ENCODE measurements at regions not wholly inside any gene's neighbourhood (a gene's known extent, or its start where the extent isn't known, plus 50 kb on each side); places are given as distances from the start of the nearest gene placed in this dataset.

DNA sequence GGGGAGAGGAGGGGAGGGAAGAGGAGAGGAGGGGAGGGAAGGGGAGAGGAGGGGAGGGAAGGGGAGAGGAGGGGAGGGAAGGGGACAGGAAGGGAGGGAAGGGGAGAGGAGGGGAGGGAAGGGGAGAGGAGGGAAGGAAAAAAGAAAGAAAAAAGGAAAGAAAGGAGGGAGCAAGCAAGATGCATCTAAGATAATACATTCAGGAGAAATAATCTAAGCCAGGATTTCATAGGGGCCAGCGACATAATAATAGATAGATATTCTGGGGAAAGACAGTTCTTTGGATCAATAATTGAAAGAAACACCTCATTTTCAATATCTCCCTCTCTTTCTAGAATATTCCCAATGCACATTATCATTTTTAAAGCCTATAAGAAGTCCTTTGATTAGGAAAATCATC lies 328.9 kb upstream of the ID2 start:
- H3K9me2 ChIP-seq (replicated peaks; ENCODE audit: control insufficient read depth, low read length) = no peaks in the 10 kb centered on the region; the same call in 1 of the 2 replicates
- H3K4me2 ChIP-seq (ENCODE audit: low read length) = no peak overlapping the region
- no peaks in the 10 kb centered on the region for H3F3A ChIP-seq (ENCODE audit: control insufficient read depth, insufficient read depth)
- no peak overlapping the region for H3K4me3 ChIP-seq (ENCODE audit: low read length)
- H4K20me1 ChIP-seq (ENCODE audit: control insufficient read depth, insufficient read depth, low read depth, low read length) = no peaks in the 10 kb centered on the region
- no peak for TF ChIP-seq EZH2phosphoT487 (IDR thresholded peaks at IDR 0.05; ENCODE audit: borderline replicate concordance, low read length)
- TF ChIP-seq, protein P1, sequence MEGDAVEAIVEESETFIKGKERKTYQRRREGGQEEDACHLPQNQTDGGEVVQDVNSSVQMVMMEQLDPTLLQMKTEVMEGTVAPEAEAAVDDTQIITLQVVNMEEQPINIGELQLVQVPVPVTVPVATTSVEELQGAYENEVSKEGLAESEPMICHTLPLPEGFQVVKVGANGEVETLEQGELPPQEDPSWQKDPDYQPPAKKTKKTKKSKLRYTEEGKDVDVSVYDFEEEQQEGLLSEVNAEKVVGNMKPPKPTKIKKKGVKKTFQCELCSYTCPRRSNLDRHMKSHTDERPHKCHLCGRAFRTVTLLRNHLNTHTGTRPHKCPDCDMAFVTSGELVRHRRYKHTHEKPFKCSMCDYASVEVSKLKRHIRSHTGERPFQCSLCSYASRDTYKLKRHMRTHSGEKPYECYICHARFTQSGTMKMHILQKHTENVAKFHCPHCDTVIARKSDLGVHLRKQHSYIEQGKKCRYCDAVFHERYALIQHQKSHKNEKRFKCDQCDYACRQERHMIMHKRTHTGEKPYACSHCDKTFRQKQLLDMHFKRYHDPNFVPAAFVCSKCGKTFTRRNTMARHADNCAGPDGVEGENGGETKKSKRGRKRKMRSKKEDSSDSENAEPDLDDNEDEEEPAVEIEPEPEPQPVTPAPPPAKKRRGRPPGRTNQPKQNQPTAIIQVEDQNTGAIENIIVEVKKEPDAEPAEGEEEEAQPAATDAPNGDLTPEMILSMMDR (IDR thresholded peaks at IDR 0.05; ENCODE audit: low read depth, low read length, poor library complexity, severe bottlenecking) = no peak
- H3K36me3 ChIP-seq (ENCODE audit: control insufficient read depth, low read length) = no peaks in the 10 kb centered on the region
- H3K4me1 ChIP-seq (ENCODE audit: control insufficient read depth, low read length) = no peaks in the 10 kb centered on the region
- no peaks in the 10 kb centered on the region for H3K9me3 ChIP-seq (ENCODE audit: control insufficient read depth, insufficient read depth, low read length)
- H3K27me3 ChIP-seq (ENCODE audit: control insufficient read depth, low read length) = no peaks in the 10 kb centered on the region
- H3K79me2 ChIP-seq (ENCODE audit: control insufficient read depth, low read length) = no peaks in the 10 kb centered on the region
- no peak overlapping the region for H3K27ac ChIP-seq (ENCODE audit: low read depth, low read length)

DNA sequence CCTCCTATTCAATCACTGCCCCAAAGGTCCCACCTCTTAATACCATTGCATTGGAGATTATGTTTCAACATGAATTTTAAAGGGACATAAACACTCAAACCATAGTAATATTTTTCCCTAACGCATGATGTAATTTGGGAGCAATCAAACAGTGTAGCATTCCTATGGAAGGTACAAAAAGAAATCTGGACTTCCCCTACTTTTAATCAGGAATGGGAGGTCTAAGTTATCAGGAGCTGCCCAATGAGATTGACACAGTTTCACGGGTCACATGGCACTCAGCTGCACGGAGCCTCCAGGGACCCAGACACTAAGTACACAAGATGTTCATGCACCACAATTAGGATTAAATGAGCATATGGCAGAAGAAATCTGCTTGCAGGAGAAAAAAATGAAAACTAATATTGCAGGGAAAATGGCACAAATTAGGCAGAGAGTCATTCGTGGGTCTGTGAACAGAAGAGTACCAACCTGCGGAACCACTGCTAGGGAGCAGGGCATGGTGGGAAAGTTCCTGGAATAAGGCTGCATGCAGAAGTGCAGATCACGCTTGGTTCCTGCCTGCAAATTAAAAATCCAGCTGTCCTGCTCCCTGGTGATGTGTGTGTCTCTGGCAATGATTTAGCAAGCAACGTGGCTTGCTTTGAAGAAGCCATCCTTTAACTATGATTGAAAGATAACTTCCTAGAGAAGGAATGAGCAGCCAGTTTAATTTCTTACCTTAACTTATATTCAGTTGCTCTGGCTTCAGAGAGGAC lies 326.6 kb upstream of the ID2 start:
- Histone ChIP-seq H3F3A (ENCODE audit: control insufficient read depth, insufficient read depth) (no peaks in the 10 kb centered on the region), H3K27ac (ENCODE audit: low read depth, low read length) (no peak overlapping the region), H4K20me1 (ENCODE audit: control insufficient read depth, insufficient read depth, low read depth, low read length) (no peaks in the 10 kb centered on the region), H3K27me3 (ENCODE audit: control insufficient read depth, low read length) (no peaks in the 10 kb centered on the region), H3K9me3 (ENCODE audit: control insufficient read depth, insufficient read depth, low read length) (no peaks in the 10 kb centered on the region), H3K4me1 (ENCODE audit: control insufficient read depth, low read length) (no peaks in the 10 kb centered on the region), H3K4me2 (ENCODE audit: low read length) (no peak overlapping the region), H3K36me3 (ENCODE audit: control insufficient read depth, low read length) (no peaks in the 10 kb centered on the region), H3K79me2 (ENCODE audit: control insufficient read depth, low read length) (no peaks in the 10 kb centered on the region), H3K4me3 (ENCODE audit: low read length) (no peak overlapping the region), H3K9me2 (replicated peaks; ENCODE audit: control insufficient read depth, low read length) (no peaks in the 10 kb centered on the region; the same call in 1 of the 2 replicates)
- TF ChIP-seq, protein P1 (IDR thresholded peaks at IDR 0.05; ENCODE audit: low read depth, low read length, poor library complexity, severe bottlenecking) = no peak
- no peak for TF ChIP-seq EZH2phosphoT487 (IDR thresholded peaks at IDR 0.05; ENCODE audit: borderline replicate concordance, low read length)

DNA sequence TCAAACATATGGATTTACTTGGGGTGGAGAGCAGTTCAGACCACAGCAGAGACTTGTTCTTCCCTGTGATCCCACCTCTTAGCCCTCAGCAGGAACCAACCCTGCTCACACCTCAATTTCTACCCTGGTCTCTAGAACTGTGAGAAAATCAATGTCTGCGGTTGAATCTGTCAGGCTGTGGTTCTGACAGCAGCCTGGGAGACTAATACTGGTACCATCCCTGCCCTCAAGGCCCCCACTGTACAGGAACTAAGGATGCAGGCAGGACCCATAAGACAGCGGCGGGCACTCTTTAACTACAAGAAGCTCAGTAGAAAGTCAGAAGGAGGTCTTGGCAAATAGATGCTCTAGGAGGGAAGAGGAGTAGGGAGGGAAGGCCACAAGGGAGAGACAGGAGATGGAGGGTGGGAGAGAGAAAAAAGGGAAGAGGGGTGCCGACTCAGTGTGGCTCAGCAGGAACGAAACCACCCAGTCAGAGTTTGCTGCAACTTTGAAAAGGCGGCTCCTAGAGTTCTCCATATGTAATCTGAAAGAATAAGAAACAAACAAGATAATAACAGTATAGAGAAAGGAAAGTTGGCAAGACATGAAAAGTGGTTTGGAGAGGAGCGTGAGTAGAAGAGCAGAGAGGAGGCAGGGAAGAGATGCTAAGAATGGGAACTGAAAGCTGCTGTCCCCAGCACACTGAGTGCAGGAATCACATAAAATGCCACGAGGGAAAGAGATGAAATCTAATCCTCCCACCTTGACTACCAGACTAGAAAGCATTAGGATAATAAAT lies 323.9 kb upstream of the ID2 start:
- TF ChIP-seq EZH2phosphoT487 (IDR thresholded peaks at IDR 0.05; ENCODE audit: borderline replicate concordance, low read length) = no peak
- TF ChIP-seq, protein P1 (IDR thresholded peaks at IDR 0.05; ENCODE audit: low read depth, low read length, poor library complexity, severe bottlenecking) = no peak
- Histone ChIP-seq H3K4me2 (ENCODE audit: low read length) (no peak overlapping the region), H3K79me2 (ENCODE audit: control insufficient read depth, low read length) (no peaks in the 10 kb centered on the region), H3F3A (ENCODE audit: control insufficient read depth, insufficient read depth) (no peaks in the 10 kb centered on the region), H3K27me3 (ENCODE audit: control insufficient read depth, low read length) (no peaks in the 10 kb centered on the region), H3K36me3 (ENCODE audit: control insufficient read depth, low read length) (no peaks in the 10 kb centered on the region), H3K4me1 (ENCODE audit: control insufficient read depth, low read length) (no peaks in the 10 kb centered on the region), H4K20me1 (ENCODE audit: control insufficient read depth, insufficient read depth, low read depth, low read length) (no peaks in the 10 kb centered on the region), H3K9me2 (replicated peaks; ENCODE audit: control insufficient read depth, low read length) (no peaks in the 10 kb centered on the region; the same call in 1 of the 2 replicates), H3K9me3 (ENCODE audit: control insufficient read depth, insufficient read depth, low read length) (no peaks in the 10 kb centered on the region), H3K27ac (ENCODE audit: low read depth, low read length) (no peak overlapping the region), H3K4me3 (ENCODE audit: low read length) (no peak overlapping the region)

Measured in DOHH2 (cell line).